GM19463 (cell line): ENCODE measurements at regions not wholly inside any gene's neighbourhood (a gene's known extent, or its start where the extent isn't known, plus 50 kb on each side); places are given as distances from the start of the nearest gene placed in this dataset.

Experiments used
- ATAC-seq: cut with Tn5 transposase; IDR thresholded peaks from one replicate; pipeline ENCODE4 v1.9.1; 2021; ENCODE audit warnings: mild to moderate bottlenecking, moderate library complexity; ENCODE audit not compliant: unreplicated experiment

- no peak for ATAC-seq
Observed at GRCh38 chr16:79272141-79272577, 328.4 kb downstream of the MAF start.

GRCh38 chr16:79271583-79271982 lies 329.0 kb downstream of the MAF start:
- no peak for ATAC-seq

- no peak for ATAC-seq
Observed at GRCh38 chr16:79270011-79270410, 330.5 kb downstream of the MAF start.

GRCh38 chr16:79269211-79269863 lies 331.2 kb downstream of the MAF start:
- ATAC-seq: peak; percentile 93

GRCh38 chr16:79267781-79268180 lies 332.8 kb downstream of the MAF start:
- ATAC-seq: no peak

GRCh38 chr16:79267146-79267545 lies 333.4 kb downstream of the MAF start:
- no peak for ATAC-seq

GRCh38 chr16:79265701-79266100 lies 334.8 kb downstream of the MAF start:
- no peak for ATAC-seq

- no peak for ATAC-seq
Observed at GRCh38 chr16:79265196-79265595, 335.3 kb downstream of the MAF start.

GRCh38 chr16:79264237-79265109 lies 336.1 kb downstream of the MAF start:
- ATAC-seq: no peak

GRCh38 chr16:79263425-79263824 lies 337.1 kb downstream of the MAF start:
- ATAC-seq: no peak
